GM03348 (cell line): ENCODE measurements at regions not wholly inside any gene's neighbourhood (a gene's known extent, or its start where the extent isn't known, plus 50 kb on each side); places are given as distances from the start of the nearest gene placed in this dataset.

ENCODE experiments used
- DNase-seq: peaks from one replicate; pipeline ENCODE4 v3.0.0; 2012; ENCODE audit warnings: low spot score

- no peak for DNase-seq
These were observed 153.7 kb downstream of the C7orf25 start for GRCh38 chr7:42758124-42758523.

GRCh38 chr7:42756841-42757240, 155.0 kb downstream of the C7orf25 start:
- DNase-seq: no peak

DNA sequence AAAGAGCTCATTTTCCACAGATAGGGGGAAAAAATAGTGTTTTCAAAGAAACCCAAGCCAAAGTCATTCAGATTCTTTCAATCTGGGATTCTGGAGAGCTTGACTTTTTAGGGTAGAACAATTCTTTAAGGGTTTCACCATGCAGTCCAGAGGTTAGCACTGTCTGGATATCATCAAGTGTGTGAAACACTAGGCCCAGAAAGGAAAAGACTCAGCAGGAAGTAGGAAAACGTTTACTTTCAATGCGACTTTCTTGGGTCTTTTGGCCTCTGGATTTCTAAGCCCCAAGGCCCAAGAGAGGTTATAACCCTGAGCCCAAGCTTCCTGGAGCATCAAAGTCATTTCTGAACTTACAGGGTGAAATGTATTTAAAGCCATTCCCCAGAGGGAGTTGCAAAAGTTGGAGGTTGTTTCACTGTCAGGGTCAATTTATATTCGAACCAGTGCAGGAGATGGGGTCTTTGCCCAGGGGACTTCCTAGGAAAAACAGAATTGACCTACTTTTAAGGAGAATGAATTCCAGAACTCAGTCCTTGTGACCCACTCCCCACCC, 158.0 kb downstream of the C7orf25 start:
- DNase-seq: no peak

DNA sequence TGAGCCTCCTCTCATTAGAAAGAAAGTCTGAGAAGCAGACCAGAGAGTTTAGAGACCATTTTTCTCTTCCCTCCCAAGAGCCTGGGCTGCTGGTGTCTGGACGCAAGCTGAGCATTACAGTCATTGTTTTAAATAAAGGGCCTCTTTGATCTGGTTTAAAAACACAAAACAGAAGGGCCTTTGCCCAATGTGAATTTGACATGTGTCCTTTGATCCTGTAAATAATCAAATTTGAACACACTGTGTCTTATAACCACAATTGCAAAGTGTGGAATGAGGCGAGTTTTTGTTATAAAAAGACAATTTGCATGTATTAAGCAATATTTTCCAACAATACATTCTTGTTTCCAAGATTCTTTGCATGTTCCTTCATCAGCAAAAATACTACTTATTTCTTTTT, 158.5 kb downstream of the C7orf25 start:
- DNase-seq: no peak

GRCh38 chr7:42750172-42750571, 161.7 kb downstream of the C7orf25 start:
- DNase-seq: no peak

GRCh38 chr7:42747044-42747443, 164.8 kb downstream of the C7orf25 start:
- no peak for DNase-seq

DNA sequence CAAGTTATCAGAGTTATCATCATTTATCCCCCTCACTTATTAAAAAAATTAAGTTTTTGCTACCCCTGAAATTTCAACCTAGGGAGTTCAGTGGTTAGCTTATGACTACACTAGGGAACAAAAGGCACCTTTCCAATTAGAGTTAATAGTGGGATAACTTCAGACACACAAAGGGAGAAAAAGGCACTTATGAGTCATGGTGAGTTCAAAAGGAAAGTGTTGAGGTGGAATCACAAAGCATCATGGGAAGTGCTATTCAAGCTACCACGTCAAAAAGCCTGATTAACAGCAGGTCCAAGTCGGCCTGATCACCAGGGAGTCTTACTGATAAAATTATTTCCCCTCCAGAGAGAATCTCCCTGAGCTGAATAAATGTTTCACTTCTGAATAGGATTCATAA, 165.7 kb downstream of the C7orf25 start:
- DNase-seq: no peak

GRCh38 chr7:42745357-42746059, 166.4 kb downstream of the C7orf25 start:
- peak; percentile 12 for DNase-seq

DNA sequence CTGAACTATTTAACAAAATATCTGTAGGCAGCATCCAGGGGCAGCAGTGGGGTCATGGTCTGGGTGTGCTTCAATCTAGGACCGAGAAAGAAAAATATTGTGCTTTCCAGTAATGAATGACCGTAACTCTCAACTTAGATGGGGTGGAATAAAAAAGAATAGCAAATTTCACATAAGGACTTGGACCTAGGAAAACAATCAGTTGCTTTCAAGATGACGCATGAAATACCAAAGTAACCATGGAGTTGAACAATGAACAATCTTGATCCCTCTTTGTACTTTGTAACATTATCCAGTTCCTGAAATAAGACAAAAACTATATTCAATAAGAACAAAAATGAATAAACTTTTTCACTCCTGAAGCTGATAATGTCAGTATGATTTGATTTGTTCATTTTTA, 167.1 kb downstream of the C7orf25 start:
- DNase-seq: no peak

GRCh38 chr7:42743077-42743858, 168.6 kb downstream of the C7orf25 start:
- DNase-seq: no peak

DNA sequence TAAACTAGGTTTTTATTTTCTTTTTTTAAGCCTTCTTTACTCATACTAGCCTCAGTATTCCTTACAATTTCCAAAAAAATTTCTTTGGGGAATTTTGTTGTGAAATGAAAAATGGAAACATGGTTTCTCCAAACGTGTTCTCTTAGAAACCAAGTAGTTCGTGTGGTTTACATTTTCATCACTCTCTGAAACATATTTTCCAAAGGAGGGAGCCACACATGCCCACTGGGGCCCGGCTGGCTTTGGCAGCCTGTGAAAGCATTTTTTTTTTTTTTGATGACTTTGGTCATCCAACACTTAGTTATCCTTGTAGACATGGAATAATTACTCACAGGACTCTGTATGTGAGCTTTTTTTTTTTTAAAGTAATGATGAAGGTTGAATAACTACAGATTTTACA, 169.6 kb downstream of the C7orf25 start:
- no peak for DNase-seq

- DNase-seq: peak; percentile 18
These were observed 171.5 kb downstream of the C7orf25 start for GRCh38 chr7:42740408-42740807.

GRCh38 chr7:42739638-42740037, 172.2 kb downstream of the C7orf25 start:
- DNase-seq: peak; percentile 20

DNA sequence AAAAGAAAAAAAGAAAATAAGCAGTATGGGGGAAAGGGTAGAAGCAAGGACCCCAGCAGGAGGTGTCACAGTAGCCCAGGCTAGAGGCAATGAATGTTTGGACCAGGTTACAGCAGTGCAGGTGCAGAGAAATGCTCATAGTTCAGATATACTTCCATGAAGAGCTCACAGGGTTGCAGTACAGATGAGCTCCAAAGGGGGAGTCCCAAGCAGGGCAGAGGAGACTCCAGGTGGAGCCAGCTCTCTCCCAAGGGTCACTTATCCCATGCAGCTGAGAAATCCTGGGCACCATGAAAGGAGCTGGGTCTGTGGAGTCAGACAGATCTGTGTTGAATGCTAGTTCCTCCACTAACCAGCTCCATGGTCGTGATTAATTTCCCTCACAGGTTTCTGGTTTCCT, 174.9 kb downstream of the C7orf25 start:
- no peak for DNase-seq

DNA sequence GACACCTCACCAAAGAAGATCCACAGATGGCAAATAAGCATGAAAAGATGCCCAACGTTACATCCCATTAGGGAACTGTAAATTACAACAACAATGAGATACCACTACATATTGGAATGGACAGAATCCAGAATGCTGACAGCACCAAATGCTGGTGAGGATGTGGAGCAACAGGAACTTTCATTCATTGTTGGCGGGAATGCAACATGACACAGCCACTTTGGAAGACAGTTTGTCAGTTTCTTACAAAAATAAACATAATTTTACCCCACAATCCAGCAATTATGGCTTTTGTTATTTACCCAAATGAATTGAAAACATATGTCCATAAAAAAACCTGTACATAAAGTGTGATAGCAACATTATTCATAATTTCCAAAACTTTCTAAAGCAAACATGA, 176.8 kb downstream of the C7orf25 start:
- DNase-seq: no peak

- DNase-seq: peak; percentile 35
These were observed 177.3 kb downstream of the C7orf25 start for GRCh38 chr7:42734568-42734967.

DNA sequence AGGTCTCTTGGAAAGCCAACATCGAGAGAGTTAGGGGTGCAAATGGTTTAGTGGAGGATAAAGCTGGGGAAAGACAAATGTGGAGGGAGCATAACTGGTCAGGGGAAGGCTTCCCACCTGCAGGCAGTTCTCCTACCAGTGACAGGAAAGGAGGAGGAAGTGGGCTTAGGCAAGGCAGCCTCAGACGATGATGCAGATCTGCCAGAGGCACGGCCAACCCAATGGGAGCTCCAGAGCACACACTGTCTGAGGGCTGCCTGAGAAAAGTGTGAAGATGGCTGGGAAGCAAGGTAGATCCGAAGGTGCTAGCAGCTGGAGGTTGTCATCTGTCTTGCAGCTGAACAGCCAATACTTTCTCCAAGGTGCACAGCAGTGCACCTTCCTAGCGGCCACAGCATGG, 178.8 kb downstream of the C7orf25 start:
- no peak for DNase-seq

GRCh38 chr7:42730586-42730985, 181.3 kb downstream of the C7orf25 start:
- DNase-seq: no peak

DNA sequence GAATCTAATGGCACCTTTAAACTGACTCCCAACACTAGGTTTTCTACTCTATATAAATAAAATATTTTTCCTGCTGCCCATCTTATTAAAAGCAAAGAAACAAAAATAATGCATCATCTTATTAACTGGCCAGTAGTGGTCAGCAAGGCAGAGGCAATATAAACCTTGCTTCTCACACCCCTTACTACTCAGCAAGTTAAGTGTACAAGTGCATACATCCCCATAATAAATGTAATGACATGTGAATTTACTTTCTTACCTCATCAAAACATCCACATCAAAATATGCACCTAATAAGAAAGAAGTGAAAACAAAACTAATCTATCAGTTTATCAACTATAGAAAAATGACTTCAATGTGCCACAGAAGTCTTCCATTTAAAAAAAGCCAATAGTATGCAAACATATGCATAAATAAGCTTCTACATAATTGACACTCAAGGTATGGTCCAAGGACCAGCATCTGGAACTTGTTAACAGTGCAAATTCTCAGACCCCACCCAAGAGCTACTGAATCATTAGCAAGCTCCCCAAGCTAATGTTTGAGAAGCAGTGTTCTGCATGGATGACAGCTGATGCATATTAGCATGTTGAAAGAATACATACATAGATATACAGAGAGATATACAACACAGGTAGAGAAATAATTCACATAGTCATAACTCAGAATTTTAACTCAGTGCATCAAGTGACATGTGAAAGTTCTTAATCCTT, 182.7 kb downstream of the C7orf25 start:
- no peak for DNase-seq

DNA sequence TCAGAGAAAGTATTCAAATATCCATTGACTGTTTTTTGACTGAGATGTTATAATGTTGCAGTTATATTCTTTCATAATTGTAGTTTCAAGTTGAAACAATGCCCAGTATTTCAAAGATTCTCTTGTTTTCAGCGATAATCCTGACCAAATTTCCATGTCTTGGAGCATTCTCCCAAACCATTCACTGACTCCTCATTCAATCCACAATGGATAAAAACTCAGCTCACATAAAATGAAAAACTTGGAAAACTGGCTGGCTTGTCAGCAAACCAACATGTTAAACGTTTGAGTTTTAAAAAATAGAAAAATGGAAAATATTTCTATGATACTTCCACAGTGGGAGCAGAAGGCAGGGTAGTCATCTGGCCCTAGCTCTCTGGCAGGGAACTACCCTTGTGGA, 184.4 kb downstream of the C7orf25 start:
- DNase-seq: no peak

- DNase-seq: peak; percentile 77
These were observed 185.6 kb downstream of the C7orf25 start for GRCh38 chr7:42726066-42726785.

DNA sequence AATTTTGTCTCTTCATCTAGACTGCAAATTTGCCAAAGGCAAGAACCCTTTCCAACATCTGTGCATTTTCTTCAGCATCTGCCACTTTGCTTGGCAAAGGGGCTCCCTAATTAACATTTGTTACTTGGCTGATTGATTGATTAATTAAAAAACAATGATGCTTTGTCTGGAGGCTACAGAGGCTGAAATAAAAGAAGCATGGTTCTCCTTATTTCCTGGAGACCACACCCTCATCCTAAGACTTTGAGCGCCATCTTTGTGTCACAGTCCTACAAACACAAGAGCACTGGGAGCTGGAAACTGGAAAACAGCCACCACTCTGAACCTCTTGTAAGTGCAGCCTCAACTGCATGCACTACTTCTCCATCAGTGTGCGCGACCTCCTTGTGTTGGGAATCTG, 189.2 kb downstream of the C7orf25 start:
- DNase-seq: no peak
